GM12878 (cell line): ENCODE measurements at regions not wholly inside any gene's neighbourhood (a gene's known extent, or its start where the extent isn't known, plus 50 kb on each side); places are given as distances from the start of the nearest gene placed in this dataset.

Experiments used
- ATAC-seq: fragments of 200-7000 bp; cut with Tn5 transposase; 3 replicates; pipeline ENCODE4 v1.9.1; 2020; ENCODE audit warnings: mild to moderate bottlenecking, moderate library complexity
- BruUV-seq: library from RNA; stranded (reverse); fragments of 400-500 nt; replicated peaks from 2 replicates; lab custom pipeline; 2021; lab: Mats Ljungman, UMichigan
- CTCF ChIA-PET: fragments of 300-600 bp; sonication (Branson Sonifier 250); formaldehyde crosslinking; extraction: SDS; loops from one replicate; lab custom pipeline; 2021; ENCODE audit warnings: inconsistent platforms; lab: Yijun Ruan, JAX
- POLR2A ChIA-PET: fragments of 350-600 bp; formaldehyde crosslinking; extraction: SDS; loops from one replicate; lab custom pipeline; 2021; ENCODE audit warnings: inconsistent platforms; lab: Charles Lee
- RAD21 ChIA-PET: fragments of 300-600 bp; sonication (Branson Sonifier 250); formaldehyde crosslinking; loops from one replicate; lab custom pipeline; 2023; ENCODE audit warnings: antibody characterized with exemption; ENCODE audit not compliant: unreplicated experiment; lab: Charles Lee
- SMC1A ChIA-PET: fragments of 300-600 bp; sonication (Branson Sonifier 250); formaldehyde crosslinking; loops from one replicate; lab custom pipeline; 2023; ENCODE audit not compliant: unreplicated experiment, uncharacterized antibody; lab: Charles Lee
- DNase-seq: peaks from one replicate; pipeline ENCODE4 v3.0.0-alpha.2; 2011; ENCODE audit warnings: low read depth, low spot score
- FAIRE-seq: peaks from 3 replicates; lab custom pipeline; 2011; peaks lifted over from hg19 to GRCh38; lab: Jason Lieb, UNC
- H2AFZ ChIP-seq: 2 replicates; pipeline ENCODE4 v1.6.0; 2011; ENCODE audit warnings: low read depth, low read length, control low read depth; ENCODE audit not compliant: control insufficient read depth
- H3K27ac ChIP-seq: 2 replicates; pipeline ENCODE4 v1.5.1; 2011; ENCODE audit warnings: control low read depth; ENCODE audit not compliant: control insufficient read depth, insufficient read depth
- H3K27me3 ChIP-seq, 2 experiments: replicated peaks in 1 of 2; 2 replicates each; pipeline versions ENCODE4 v1.6.0 to v1.6.1; 2011; ENCODE audit warnings: low read length in 1 of 2; ENCODE audit not compliant: control insufficient read depth in 2 of 2, insufficient read depth in 2 of 2
- H3K36me3 ChIP-seq, 2 experiments: 2 replicates each; pipeline ENCODE4 v1.5.1; 2011; ENCODE audit warnings: low read length in 1 of 2; ENCODE audit not compliant: control insufficient read depth in 2 of 2, insufficient read depth in 2 of 2
- H3K4me1 ChIP-seq: 2 replicates; pipeline ENCODE4 v1.6.1; 2011; ENCODE audit warnings: mild to moderate bottlenecking, low read length, moderate library complexity, mixed read lengths; ENCODE audit not compliant: control insufficient read depth, insufficient read depth
- H3K4me2 ChIP-seq: 2 replicates; pipeline ENCODE4 v1.6.0; 2011; ENCODE audit warnings: control low read depth; ENCODE audit not compliant: control insufficient read depth, insufficient read depth
- H3K4me3 ChIP-seq: fragments of 200-600 bp; sonication (generic); 2 replicates; pipeline ENCODE4 v1.5.1; 2016
- H3K79me2 ChIP-seq: 2 replicates; pipeline ENCODE4 v1.6.0; 2011; ENCODE audit warnings: low read length; ENCODE audit not compliant: control insufficient read depth, insufficient read depth
- H3K9ac ChIP-seq: 2 replicates; pipeline ENCODE4 v1.8.0; 2011; ENCODE audit warnings: low read length, control low read depth, mixed read lengths; ENCODE audit not compliant: control insufficient read depth, insufficient read depth
- H3K9me3 ChIP-seq: replicated peaks from 3 replicates; pipeline ENCODE4 v1.5.1; 2011; ENCODE audit warnings: mild to moderate bottlenecking, low read length; ENCODE audit not compliant: control insufficient read depth, insufficient read depth
- H4K20me1 ChIP-seq: 2 replicates; pipeline ENCODE4 v1.6.0; 2011; ENCODE audit not compliant: control insufficient read depth, insufficient read depth
- ATF7 ChIP-seq: fragments of 450-650 bp; IDR thresholded peaks from 2 replicates; pipeline ENCODE4 v1.6.1; 2016; ENCODE audit warnings: low read depth, mild to moderate bottlenecking
- BMI1 ChIP-seq: fragments of 450-650 bp; IDR thresholded peaks from 2 replicates; pipeline ENCODE4 v1.6.1; 2016; ENCODE audit warnings: mild to moderate bottlenecking, moderate library complexity, borderline replicate concordance
- BRCA1 ChIP-seq: IDR thresholded peaks from 2 replicates; pipeline ENCODE4 v1.6.1; 2011; ENCODE audit warnings: low read depth, low read length, improper control_type of control experiment
- CBX3 ChIP-seq: fragments of 200-600 bp; sonication (generic); IDR thresholded peaks from 2 replicates; pipeline ENCODE4 v1.6.1; 2016; ENCODE audit warnings: low read depth, borderline replicate concordance
- CEBPB ChIP-seq, 2 experiments: fragments of 150-350 bp in 1 of 2; IDR thresholded peaks; 2 replicates each; pipeline ENCODE4 v1.6.1; 2012 to 2014; ENCODE audit warnings: low read depth in 2 of 2, low read length in 2 of 2, borderline replicate concordance in 1 of 2, inconsistent platforms in 1 of 2
- CTCF ChIP-seq, 3 experiments: IDR thresholded peaks in 2 of 3; conservative IDR thresholded peaks in 1 of 3; 2 replicates each; pipeline ENCODE4 v1.5.1; 2011; ENCODE audit warnings: low read depth in 3 of 3, low read length in 3 of 3, mild to moderate bottlenecking in 3 of 3, control low read depth in 2 of 3, moderate library complexity in 2 of 3, inconsistent platforms in 1 of 3, mixed read lengths in 1 of 3; ENCODE audit not compliant: control insufficient read depth in 2 of 3, insufficient read depth in 1 of 3; ENCODE audit errors: extremely low read depth in 1 of 3
- EGR1 ChIP-seq, 2 experiments: IDR thresholded peaks; 1 replicate in 1 of 2; 2 replicates in 1 of 2; pipeline ENCODE4 v1.6.1; 2011 to 2012; ENCODE audit warnings: low read depth in 2 of 2, low read length in 2 of 2, borderline replicate concordance in 1 of 2, mild to moderate bottlenecking in 1 of 2, moderate library complexity in 1 of 2
- ESRRA ChIP-seq: IDR thresholded peaks from 2 replicates; pipeline ENCODE4 v1.6.1; 2012; ENCODE audit warnings: mild to moderate bottlenecking, low read length, improper control_type of control experiment
- NFIC ChIP-seq: IDR thresholded peaks from 2 replicates; pipeline ENCODE4 v1.6.1; 2012; ENCODE audit warnings: low read depth, mild to moderate bottlenecking, inconsistent platforms, low read length, moderate library complexity
- NR2C2 ChIP-seq: IDR thresholded peaks from 2 replicates; pipeline ENCODE4 v1.6.1; 2011; ENCODE audit warnings: borderline replicate concordance, low read depth; ENCODE audit not compliant: control insufficient read depth, insufficient read length
- YBX1 ChIP-seq: fragments of 450-650 bp; IDR thresholded peaks from 2 replicates; pipeline ENCODE4 v1.6.1; 2016; ENCODE audit warnings: antibody characterized with exemption
- ZNF217 ChIP-seq: fragments of 450-650 bp; IDR thresholded peaks from 2 replicates; pipeline ENCODE4 v1.6.1; 2017; ENCODE audit warnings: antibody characterized with exemption, mild to moderate bottlenecking
- ZNF24 ChIP-seq: fragments of 450-650 bp; IDR thresholded peaks from 2 replicates; pipeline ENCODE4 v1.6.1; 2017; ENCODE audit warnings: antibody characterized with exemption, mild to moderate bottlenecking
- whole genome bisulfite sequencing: methylation state at CpG from one replicate; pipeline ENCODE4 v1.1.6; 2016; ENCODE audit warnings: low lambda C conversion rate; ENCODE audit not compliant: insufficient replicate concordance, insufficient coverage; ENCODE audit errors: missing lambda C conversion rate; 5-methylcytosine and 5-hydroxymethylcytosine counted together
- in situ Hi-C: fragments of 300-500 bp; cut with MboI; formaldehyde crosslinking; loops from 9 replicates; pipeline ENCODE4 v1.14.3; 2018; ENCODE audit warnings: mixed read lengths
- intact Hi-C: fragments of 100-400 bp; cut with micrococcal nuclease; formaldehyde crosslinking; loops from one replicate; pipeline ENCODE4 v1.14.2; 2022; ENCODE audit not compliant: unreplicated experiment
- TF ChIP-seq, protein P1 (sequence below): fragments of 450-650 bp; conservative IDR thresholded peaks from 2 replicates; pipeline ENCODE4 v1.6.1; 2017; ENCODE audit warnings: mild to moderate bottlenecking, moderate library complexity

DNA sequence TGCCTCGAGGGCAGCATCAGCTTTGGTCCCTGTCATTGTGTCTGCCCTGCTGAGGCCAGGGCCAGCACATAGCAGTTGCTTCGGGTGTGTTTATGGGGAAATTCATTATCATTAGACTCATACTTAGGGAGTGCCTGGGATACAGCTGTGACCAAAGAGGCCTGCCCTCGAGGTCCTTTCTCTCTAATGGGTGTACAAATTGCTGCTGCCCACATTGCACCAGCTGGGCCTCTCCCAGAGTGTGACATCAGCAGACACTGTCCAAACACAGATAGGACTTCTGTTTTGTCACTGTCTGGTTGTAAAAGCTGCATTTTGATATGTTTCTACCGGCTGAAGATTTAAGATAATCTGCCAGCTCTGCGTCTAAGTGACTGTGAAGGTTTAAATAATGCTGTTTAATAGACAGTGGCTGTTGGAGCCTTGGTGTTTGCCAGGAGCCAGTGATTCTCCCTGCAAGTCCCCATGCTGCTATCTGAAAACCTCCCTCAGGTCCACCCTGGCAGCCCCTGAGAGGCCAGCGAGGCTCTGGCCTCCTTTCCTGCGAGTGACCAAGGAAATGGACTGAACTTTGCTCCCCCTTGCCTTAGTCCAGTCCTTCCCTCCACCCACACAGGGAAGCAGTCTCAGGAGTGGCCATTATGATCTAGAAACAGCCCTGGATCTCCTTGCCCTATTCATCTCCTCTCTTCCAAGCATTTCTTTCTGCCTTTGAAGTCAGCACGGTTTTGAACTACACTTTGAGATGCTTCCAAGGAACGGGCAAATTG is 505.2 kb downstream of the TBC1D22A start (continued):
- TF ChIP-seq ESRRA = no peak
- no peak for TF ChIP-seq CEBPB (IDR thresholded peaks at IDR 0.05; ENCODE audit: borderline replicate concordance in 1 of 2, low read depth in 2 of 2, low read length in 2 of 2)
- no peak for TF ChIP-seq BMI1
- no peak for TF ChIP-seq ZNF24
- no peak for TF ChIP-seq YBX1
- no peak for TF ChIP-seq CBX3

DNA sequence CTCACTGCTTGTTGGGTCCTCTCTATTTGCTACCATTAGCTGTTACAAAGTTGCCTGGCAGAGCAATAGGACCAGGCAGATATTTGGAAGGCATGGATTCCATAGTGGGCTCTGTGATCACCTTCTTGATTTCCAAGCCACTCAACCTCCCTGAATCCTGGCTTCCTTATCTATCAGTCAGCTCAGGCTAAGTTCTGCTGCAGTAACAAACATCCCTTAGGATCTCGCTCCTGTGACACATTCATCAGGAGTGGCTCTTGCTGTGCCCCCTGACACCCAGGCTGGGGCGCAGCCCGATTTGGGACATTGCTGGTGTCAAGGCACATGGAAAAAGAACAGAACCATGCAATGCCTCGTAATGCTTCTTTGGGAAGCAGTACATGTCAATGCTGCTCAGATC is 503.9 kb downstream of the TBC1D22A start:
- 16% methylated on average over 4 of the region's 4 CpGs for WGBS
- Histone ChIP-seq H3K79me2 (no peaks in the 10 kb centered on the region), H3K27ac (no peak overlapping the region), H2AFZ (no peak overlapping the region), H3K4me1 (no peaks in the 10 kb centered on the region), H3K9me3 (no peaks in the 10 kb centered on the region; the same call in 2 of the 3 replicates), H3K36me3 (no peaks in the 10 kb centered on the region), H3K27me3 (no peaks in the 10 kb centered on the region), H4K20me1 (no peaks in the 10 kb centered on the region), H3K4me3 (no peak overlapping the region), H3K4me2 (no peak overlapping the region), H3K9ac (no peak overlapping the region)
- no peak for FAIRE-seq
- in situ Hi-C loops (no loop called here), intact Hi-C loops (no loop called here)
- no peak for DNase-seq
- ChIA-PET CTCF (interaction anchor here (1.0 kb wide), 1 partner anchor 13 kb away, joined by 3 read pairs; no protein-coding TSS in a partner anchor), RAD21 (no interaction called here), POLR2A (no interaction called here), SMC1A (interaction anchor here (0.9 kb wide), 1 partner anchor 11 kb away, joined by 3 read pairs; no protein-coding TSS in a partner anchor)
- ATAC-seq = no peak
- no TSS peak for BruUV-seq
- TF ChIP-seq, protein P1, sequence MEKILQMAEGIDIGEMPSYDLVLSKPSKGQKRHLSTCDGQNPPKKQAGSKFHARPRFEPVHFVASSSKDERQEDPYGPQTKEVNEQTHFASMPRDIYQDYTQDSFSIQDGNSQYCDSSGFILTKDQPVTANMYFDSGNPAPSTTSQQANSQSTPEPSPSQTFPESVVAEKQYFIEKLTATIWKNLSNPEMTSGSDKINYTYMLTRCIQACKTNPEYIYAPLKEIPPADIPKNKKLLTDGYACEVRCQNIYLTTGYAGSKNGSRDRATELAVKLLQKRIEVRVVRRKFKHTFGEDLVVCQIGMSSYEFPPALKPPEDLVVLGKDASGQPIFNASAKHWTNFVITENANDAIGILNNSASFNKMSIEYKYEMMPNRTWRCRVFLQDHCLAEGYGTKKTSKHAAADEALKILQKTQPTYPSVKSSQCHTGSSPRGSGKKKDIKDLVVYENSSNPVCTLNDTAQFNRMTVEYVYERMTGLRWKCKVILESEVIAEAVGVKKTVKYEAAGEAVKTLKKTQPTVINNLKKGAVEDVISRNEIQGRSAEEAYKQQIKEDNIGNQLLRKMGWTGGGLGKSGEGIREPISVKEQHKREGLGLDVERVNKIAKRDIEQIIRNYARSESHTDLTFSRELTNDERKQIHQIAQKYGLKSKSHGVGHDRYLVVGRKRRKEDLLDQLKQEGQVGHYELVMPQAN = no peak
- no peak for TF ChIP-seq BRCA1
- TF ChIP-seq ZNF217 = no peak
- TF ChIP-seq ATF7 = no peak
- TF ChIP-seq CTCF (IDR thresholded peaks at IDR 0.05 in 2 of 3, conservative IDR thresholded peaks at IDR 0.05 in 1 of 3; ENCODE audit: control insufficient read depth in 2 of 3, extremely low read depth in 1 of 3, insufficient read depth in 1 of 3, low read depth in 3 of 3, low read length in 3 of 3) = no peak
- no peak for TF ChIP-seq NFIC
- no peak for TF ChIP-seq NR2C2
- no peak for TF ChIP-seq EGR1 (IDR thresholded peaks at IDR 0.05; ENCODE audit: borderline replicate concordance in 1 of 2, low read depth in 2 of 2, low read length in 2 of 2)
